Muscle layer of duodenum (tissue), 2 donors: ENCODE measurements at regions not wholly inside any gene's neighbourhood (a gene's known extent, or its start where the extent isn't known, plus 50 kb on each side); places are given as distances from the start of the nearest gene placed in this dataset.

ENCODE experiments used
- H3K27ac ChIP-seq: one replicate; pipeline ENCODE4 v1.7.0; 2013; ENCODE audit warnings: mild to moderate bottlenecking, low read length
- H3K27me3 ChIP-seq: one replicate; pipeline ENCODE4 v1.7.0; 2013; ENCODE audit warnings: low read depth, mild to moderate bottlenecking, control low read depth, low read length
- H3K36me3 ChIP-seq, 2 donors: one replicate each; pipeline ENCODE4 v1.7.0; 2013; ENCODE audit warnings: low read length in 2 of 2, control low read depth in 1 of 2, mild to moderate bottlenecking in 1 of 2; ENCODE audit not compliant: insufficient read depth in 2 of 2, control insufficient read depth in 1 of 2
- H3K4me1 ChIP-seq, 2 donors: one replicate each; pipeline ENCODE4 v1.7.0; 2013; ENCODE audit warnings: low read length in 2 of 2, mild to moderate bottlenecking in 2 of 2, control low read depth in 1 of 2, moderate library complexity in 1 of 2; ENCODE audit not compliant: insufficient read depth in 2 of 2, control insufficient read depth in 1 of 2
- H3K4me3 ChIP-seq, 2 donors: one replicate each; pipeline ENCODE4 v1.7.0; 2013; ENCODE audit warnings: low read length in 2 of 2, low read depth in 1 of 2, mild to moderate bottlenecking in 1 of 2
- H3K9me3 ChIP-seq, 2 donors: one replicate each; pipeline ENCODE4 v1.7.0; 2013; ENCODE audit warnings: low read length in 2 of 2, control low read depth in 1 of 2, mild to moderate bottlenecking in 1 of 2; ENCODE audit not compliant: control insufficient read depth in 1 of 2
- donor health status: healthy.

DNA sequence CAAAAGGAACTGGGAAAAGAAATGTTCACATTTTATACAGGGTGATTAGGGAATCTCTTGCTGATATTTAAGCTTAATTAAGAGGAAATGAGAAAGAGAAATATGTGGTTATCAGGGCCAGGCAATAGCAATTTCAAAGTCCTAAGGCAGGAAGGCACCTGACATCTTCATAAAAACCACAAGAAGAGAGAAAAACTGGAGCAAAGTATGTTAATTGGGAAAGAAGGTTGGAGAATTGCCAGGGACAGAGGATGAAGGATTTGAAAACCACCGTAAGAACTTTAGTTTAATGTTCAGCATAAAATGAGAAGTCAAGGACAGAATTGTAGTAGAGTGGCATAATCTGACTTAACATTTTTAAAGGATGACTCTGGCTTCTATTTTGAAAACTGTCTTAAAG lies 691.8 kb upstream of the NRXN1 start:
- Histone ChIP-seq H3K9me3 (no peaks in the 10 kb centered on the region), H3K36me3 (no peaks in the 10 kb centered on the region), H3K4me3 (no peak overlapping the region), H3K27me3 (no peaks in the 10 kb centered on the region), H3K27ac (no peak overlapping the region), H3K4me1 (no peaks in the 10 kb centered on the region)

GRCh38 chr2:51722311-51722710 lies 690.4 kb upstream of the NRXN1 start:
- no peaks in the 10 kb centered on the region for H3K9me3 ChIP-seq
- no peak overlapping the region for H3K4me3 ChIP-seq
- H3K36me3 ChIP-seq, result no peaks in the 10 kb centered on the region
- H3K27me3 ChIP-seq, result no peaks in the 10 kb centered on the region
- no peaks in the 10 kb centered on the region for H3K4me1 ChIP-seq
- H3K27ac ChIP-seq, result no peak overlapping the region

GRCh38 chr2:51720826-51721225 lies 688.9 kb upstream of the NRXN1 start:
- Histone ChIP-seq H3K4me3 (no peak overlapping the region), H3K4me1 (no peaks in the 10 kb centered on the region), H3K27me3 (no peaks in the 10 kb centered on the region), H3K36me3 (no peaks in the 10 kb centered on the region), H3K9me3 (no peaks in the 10 kb centered on the region), H3K27ac (no peak overlapping the region)

- no peaks in the 10 kb centered on the region for H3K9me3 ChIP-seq
- no peaks in the 10 kb centered on the region for H3K36me3 ChIP-seq
- H3K27ac ChIP-seq, result no peak overlapping the region
- H3K4me3 ChIP-seq, result no peak overlapping the region
- no peaks in the 10 kb centered on the region for H3K27me3 ChIP-seq
- H3K4me1 ChIP-seq, result no peaks in the 10 kb centered on the region
These were observed 686.9 kb upstream of the NRXN1 start for GRCh38 chr2:51718881-51719280.

- Histone ChIP-seq H3K4me3 (no peak overlapping the region), H3K27ac (no peak overlapping the region), H3K36me3 (no peaks in the 10 kb centered on the region), H3K9me3 (peaks cover 0 to 3% of the 10 kb centered on the region in 2 donors), H3K27me3 (no peaks in the 10 kb centered on the region), H3K4me1 (no peaks in the 10 kb centered on the region)
These were observed 685.4 kb upstream of the NRXN1 start for GRCh38 chr2:51717312-51717711.

GRCh38 chr2:51711766-51712165 lies 679.8 kb upstream of the NRXN1 start:
- H3K9me3 ChIP-seq, result peaks cover 0 to 3% of the 10 kb centered on the region in 2 donors
- H3K36me3 ChIP-seq, result no peaks in the 10 kb centered on the region
- no peaks in the 10 kb centered on the region for H3K27me3 ChIP-seq
- H3K4me1 ChIP-seq, result no peaks in the 10 kb centered on the region
- H3K4me3 ChIP-seq, result no peak overlapping the region
- no peak overlapping the region for H3K27ac ChIP-seq

- Histone ChIP-seq H3K4me3 (no peak overlapping the region), H3K27me3 (no peaks in the 10 kb centered on the region), H3K4me1 (no peaks in the 10 kb centered on the region), H3K27ac (no peak overlapping the region), H3K9me3 (peaks cover 0 to 3% of the 10 kb centered on the region in 2 donors), H3K36me3 (no peaks in the 10 kb centered on the region)
These were observed 678.3 kb upstream of the NRXN1 start for GRCh38 chr2:51710222-51710621.

GRCh38 chr2:51707625-51708024 lies 675.7 kb upstream of the NRXN1 start:
- Histone ChIP-seq H3K4me1 (no peaks in the 10 kb centered on the region), H3K4me3 (no peak overlapping the region), H3K36me3 (no peaks in the 10 kb centered on the region), H3K27ac (no peak overlapping the region), H3K27me3 (no peaks in the 10 kb centered on the region), H3K9me3 (no peaks in the 10 kb centered on the region)

DNA sequence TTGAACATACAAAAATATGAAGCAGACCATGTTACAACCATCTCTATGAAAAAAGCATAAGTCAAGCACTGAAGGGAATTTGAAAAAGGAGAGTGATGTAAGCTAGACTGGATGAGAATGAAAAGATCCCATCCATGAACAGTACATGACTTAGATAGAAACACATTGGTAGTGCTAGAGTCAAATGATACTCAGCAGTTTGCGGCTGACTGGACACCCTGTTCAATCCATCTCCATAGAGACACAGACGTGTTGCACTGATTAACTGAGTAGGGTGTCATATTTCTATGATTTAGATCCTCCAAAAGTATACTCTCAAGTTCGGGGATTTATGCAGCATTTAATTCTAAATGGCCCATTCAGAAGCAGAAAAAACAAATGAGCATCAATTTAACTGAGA lies 674.3 kb upstream of the NRXN1 start:
- H3K27me3 ChIP-seq, result no peaks in the 10 kb centered on the region
- no peak overlapping the region for H3K4me3 ChIP-seq
- H3K9me3 ChIP-seq, result no peaks in the 10 kb centered on the region
- no peak overlapping the region for H3K27ac ChIP-seq
- no peaks in the 10 kb centered on the region for H3K36me3 ChIP-seq
- H3K4me1 ChIP-seq, result no peaks in the 10 kb centered on the region

DNA sequence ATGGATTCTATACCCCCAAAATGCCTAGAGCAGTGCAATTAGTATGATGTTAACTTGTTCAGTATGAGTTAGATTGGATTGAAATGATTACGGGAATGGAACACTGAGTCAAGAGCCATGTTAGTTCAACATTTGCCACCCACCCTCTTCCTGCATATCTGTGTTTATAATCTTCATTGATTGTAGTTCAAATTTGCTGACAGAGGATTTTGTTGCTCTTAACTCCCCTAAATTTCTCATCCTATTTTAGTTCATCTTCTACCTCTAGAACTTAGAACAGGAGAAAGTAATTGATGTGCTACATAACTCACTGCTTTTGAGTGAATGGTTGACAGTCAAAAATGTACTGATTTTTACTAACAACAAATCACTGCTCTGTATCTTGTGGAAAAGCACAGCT lies 673.5 kb upstream of the NRXN1 start:
- Histone ChIP-seq H3K36me3 (no peaks in the 10 kb centered on the region), H3K27ac (no peak overlapping the region), H3K9me3 (no peaks in the 10 kb centered on the region), H3K4me1 (no peaks in the 10 kb centered on the region), H3K27me3 (no peaks in the 10 kb centered on the region), H3K4me3 (no peak overlapping the region)

DNA sequence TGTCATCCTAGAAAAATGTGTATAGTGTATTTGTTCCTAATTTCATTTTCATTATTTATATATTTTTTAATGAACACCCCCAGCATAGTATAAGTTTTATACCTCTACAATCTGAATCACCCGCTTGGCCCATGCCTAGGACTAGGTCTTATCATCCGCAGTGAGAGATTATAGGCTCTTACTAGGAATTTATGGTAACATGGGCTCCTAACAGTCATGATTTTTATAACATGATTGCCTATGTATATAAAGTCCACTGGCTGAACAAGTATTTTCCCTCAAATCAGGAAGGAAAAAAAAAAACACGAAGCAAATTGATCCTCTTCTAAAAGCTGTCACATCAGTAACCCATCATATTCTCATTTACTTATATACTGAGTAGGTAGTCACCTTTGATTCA lies 666.1 kb upstream of the NRXN1 start:
- Histone ChIP-seq H3K4me3 (no peak overlapping the region), H3K27ac (no peak overlapping the region), H3K9me3 (no peaks in the 10 kb centered on the region), H3K36me3 (no peaks in the 10 kb centered on the region), H3K27me3 (no peaks in the 10 kb centered on the region), H3K4me1 (no peaks in the 10 kb centered on the region)

DNA sequence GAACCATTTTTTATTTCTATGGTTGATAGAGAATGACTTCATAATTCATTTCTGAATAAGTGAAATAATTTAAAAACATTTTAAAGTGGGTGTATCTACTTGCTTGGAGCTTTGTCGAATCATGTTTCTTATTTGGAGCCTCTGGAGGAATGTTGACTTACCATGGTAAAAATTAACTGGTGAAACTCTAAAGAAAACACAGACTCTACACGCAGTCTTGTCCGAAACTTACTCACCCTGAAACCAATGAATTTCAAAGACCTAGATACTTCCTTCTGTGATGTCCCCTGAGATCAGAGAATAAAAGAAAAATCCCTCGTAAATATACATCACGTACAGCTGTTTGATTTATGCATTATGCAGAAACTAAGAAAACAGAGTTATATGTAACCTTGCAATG lies 665.2 kb upstream of the NRXN1 start:
- H3K27me3 ChIP-seq, result no peaks in the 10 kb centered on the region
- no peak overlapping the region for H3K27ac ChIP-seq

More for the DNA sequence above, 665.2 kb upstream of the NRXN1 start:
- no peaks in the 10 kb centered on the region for H3K9me3 ChIP-seq
- no peaks in the 10 kb centered on the region for H3K4me1 ChIP-seq
- H3K36me3 ChIP-seq, result no peaks in the 10 kb centered on the region
- no peak overlapping the region for H3K4me3 ChIP-seq
